ENCODE measurements at regions not wholly inside any gene's neighbourhood (a gene's known extent, or its start where the extent isn't known, plus 50 kb on each side); places are given as distances from the start of the nearest gene placed in this dataset.
"Not testable (repeated sequence)": the region's sequence is repeated elsewhere in the genome, so short reads cannot be mapped to it uniquely, and the experiment has no call there.

DNA sequence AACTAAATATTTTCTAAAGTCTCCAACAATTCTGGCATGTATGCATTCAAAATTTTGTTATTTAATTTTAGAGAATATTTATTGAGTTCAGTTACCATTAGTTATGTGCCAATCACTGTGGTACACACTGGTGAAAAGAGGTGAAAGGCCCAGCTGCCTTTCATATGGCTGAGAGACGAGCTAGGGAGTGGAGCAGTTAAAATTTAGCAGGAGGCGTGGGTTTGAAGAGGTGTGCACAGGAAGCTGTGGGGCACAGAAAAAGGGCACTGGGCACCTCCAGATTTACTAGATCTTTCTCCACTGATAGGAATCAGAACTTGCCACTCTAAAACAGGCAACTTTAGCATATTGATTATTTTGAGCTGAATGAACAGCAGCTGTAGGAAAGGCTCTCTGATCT is 347.1 kb downstream of the CD83 start:
- no peak for DNase-seq

DNA sequence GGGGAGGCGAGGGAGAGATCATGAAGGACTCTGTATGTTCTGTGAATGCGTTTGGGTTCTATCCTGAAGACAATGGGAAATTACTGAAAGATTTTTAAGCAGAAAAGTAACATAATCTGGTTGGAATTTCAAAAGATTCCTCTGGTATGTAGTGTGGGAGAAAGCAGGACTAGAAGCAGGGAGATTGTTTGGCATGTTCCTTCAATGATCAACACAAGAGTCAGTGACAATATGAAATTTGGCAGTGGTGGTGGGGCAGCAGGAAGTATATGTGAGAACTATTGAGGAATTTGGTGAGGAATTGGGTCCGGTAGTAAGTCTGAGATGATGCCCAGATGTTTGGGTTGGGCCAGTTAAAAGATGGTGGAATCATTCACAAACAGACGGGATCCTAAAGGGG is 348.7 kb downstream of the CD83 start:
- DNase-seq = no peak

DNA sequence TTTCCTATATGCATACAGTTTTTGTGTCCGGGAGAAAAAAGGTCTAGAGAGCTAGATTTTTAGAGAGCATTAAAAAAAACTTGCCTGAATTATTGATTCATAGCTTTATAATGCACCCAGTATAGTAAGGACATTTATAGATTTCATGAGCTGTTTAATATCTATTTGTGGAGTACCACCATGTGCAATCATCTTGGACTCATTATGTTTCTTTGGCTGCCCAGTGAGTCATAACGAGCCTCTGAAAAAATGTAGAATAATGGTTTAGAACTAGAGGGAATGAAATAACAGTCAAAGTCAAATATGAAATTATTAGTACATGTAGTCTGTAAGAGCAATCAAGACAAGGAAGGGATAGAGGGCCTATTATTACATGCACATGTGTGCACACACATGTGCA is 350.0 kb downstream of the CD83 start:
- no peak for DNase-seq

DNA sequence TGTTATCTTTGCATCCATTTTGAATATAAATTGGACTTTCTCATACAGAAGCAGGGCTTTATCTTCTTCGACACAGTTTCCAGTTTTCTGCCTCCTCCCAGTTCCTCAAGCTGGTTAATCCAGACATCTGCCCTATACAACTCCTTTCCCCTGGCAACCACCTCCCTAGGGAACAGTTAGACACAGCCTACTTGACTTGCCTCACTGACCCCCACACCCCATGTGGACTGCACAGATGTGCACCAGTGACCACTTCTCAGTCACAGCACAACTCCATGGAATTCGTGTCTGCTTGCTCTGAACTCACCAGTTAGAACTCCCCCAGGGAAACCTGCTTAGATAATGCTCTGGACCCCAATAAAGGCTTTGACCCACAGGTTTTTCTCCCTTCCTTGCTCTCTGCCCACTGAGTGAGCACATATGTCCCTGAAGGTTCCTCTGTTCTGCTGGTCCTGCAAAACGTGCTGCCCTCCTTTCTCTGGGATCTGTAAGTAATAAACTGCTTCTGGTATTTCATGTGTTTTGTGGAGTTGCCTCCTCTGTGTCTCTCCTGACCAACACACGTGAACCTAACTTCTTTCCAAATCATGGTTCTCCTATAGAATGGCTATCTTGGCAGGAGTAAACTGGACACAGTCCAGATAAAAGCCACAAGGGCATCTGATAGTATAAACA is 351.2 kb downstream of the CD83 start:
- DNase-seq = no peak

DNA sequence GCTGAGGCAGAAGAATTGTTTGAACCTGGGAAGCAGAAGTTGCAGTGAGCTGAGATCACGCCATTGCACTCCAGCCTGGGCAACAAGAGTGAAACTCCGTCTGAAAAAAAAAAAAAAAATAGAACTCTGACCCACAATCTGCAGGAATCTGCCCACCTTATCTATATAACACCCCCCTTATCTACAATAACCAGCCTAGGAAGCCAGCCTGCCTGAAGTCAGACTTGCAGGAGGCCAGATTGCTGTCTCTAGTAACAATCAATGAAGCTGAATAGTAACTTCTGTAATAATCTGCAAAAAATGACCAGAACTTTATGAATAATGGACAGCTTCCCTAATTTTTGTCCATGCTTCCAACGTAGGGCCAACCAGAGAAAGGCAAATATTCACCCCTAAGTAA is 352.5 kb downstream of the CD83 start:
- no peak for DNase-seq

DNA sequence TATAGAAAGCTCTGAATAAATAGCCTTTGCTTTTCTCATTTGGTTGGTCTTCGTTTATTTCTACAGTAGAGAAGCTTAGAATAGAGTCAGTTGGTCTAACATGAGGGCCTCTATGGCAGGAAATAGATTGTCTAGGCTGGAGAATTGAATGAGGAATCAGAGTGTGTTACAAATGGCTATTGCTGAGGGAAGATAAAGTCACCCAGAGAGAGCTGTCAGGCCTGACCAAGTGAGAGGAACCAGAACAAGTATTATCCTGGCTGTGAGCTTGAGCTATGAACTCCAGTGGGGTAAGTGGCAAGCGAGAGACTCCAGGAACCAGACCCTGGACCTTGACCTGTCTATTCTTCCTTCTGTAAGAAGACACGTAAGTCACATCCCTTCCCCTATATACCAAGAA is 353.1 kb downstream of the CD83 start:
- no peak for DNase-seq

DNA sequence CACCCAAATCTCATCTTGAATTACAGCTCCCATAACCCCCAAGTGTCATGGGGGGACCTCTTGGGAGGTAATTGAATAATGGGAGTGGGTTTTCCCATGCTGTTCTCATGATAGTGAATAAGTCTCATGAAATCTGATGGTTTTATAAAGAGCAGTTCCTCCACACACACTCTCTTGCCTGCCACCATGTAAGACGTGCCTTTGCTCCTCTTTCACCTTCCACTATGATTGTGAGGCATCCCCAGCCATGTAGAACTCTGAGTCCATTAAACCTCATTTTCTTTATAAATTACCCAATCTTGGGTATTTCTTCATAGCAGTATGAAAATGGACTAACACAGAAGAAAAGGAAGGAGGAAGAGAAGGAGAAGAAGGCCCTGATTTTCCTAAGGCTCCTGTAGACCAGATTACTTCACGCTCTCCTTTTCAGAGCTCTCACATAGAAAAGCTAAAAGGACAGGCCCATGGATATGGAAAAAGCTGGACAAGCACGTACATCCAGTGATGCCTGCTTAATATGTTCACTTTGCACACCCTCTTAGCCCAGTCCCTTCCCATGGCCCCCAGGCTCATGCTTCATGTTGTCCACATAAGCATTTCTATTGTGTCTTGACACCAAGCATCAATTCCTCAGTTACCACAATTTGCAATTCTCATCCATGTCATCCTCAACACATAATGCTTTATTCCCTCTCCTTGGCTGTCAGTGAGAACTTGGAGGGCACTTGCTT is 354.8 kb downstream of the CD83 start:
- DNase-seq = no peak

DNA sequence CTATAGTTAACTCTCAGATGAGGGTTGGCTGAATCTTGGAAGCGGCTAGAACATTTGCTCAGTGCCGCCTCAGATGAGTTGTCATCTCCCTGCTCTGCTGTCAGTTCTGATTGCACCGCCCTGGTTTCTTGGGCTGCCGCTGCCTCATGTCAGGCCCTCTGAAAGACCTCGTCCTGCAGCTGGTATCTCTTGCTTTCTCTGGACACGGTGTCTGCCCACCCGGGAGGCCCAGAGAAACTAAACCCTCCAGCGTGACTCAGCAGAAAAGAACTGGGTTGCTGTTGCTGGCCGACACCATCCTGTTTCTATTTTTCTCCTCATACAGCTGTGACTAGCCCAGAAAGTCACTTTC is 355.4 kb downstream of the CD83 start:
- DNase-seq = no peak

DNA sequence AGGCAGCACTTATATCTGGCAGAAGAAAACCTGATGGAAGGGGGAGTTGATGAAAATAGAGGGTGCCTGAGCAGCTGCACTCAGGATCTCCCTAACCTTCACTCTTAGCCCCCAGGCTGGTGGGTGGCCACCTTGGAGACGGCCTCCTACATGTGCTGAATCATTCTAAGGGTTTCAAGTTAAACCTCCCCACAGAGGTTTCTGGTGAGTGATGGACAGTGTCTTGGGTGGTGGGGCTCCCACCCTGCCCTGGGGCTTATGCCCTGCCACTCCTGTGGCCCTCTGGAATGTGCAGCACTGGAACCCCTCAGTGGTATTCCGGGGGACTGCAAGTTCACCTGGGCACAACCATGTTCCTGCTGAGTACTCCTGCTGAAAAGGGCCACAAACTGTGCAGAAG is 357.2 kb downstream of the CD83 start:
- no peak for DNase-seq

DNA sequence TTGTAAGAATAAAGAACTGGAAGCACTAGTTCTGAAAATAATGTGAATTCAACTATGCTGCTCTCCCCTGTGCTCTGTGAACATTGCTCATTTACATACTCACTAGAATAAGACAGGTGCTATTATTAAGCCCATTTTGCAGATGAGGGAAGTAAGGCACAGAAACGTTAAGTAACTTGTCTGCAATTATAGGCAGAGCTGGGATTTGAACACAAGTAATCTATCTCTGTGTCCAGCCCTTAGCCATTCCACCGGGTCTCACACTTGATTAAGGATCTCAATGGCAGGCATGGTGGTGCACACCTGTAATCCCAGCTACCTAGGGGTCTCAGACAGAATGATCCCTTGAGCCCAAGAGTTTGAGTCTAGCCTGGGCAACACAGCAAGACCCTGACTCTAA is 357.7 kb downstream of the CD83 start:
- DNase-seq = no peak

DNA sequence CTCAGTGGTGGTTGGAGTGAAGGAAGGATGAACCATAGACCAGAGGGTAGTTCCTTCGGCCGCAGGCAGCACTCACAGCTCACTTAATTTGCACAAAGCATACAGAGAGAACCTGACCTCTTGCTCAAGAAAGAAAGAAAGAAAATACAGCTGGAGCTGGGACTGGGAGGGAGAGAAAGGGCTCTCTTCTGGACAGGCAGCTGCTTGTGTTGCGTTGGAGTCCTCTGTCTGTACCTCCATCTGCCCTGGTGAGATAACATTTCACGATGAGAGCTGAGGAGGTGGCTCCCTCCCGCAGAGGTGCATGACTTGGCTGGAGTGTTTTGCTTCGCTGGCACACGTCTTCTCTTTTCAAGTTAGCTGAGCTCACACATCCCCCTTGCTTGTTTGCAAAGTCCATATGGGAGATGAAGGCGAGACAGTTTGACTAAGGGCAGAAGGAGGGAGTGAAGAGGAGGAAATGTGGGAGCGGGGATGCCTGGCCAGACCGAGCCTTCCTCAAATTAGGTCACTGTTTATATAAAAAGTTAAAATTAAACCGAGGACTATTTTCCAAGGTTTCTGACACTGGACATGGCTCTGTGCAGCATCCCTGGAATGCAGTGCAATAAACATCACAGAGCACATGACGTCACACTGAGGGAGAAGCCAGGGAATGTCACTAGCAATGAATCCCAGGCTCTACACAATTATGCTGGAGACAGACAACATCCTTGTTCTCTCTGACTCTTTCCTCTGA is 359.4 kb downstream of the CD83 start:
- no peak for DNase-seq

DNA sequence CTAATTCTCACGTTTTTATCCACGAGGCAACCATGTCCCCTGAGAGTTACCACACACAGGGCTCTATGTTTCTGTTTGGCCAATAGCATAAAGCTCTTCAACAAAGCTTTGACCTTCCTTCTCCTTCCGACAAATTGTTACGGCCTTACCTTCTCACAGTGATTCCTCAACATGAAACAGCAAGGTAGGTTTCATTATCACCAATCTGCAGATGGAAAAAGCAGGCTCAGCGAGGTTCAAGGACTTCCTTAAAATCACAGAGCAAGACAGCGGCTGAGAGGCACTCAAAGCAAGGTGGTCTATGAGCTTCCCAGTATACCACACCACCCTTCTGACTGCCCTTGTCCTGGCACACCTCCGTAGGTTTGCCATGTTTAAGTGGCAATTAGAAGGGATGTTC is 360.0 kb downstream of the CD83 start:
- no peak for DNase-seq

DNA sequence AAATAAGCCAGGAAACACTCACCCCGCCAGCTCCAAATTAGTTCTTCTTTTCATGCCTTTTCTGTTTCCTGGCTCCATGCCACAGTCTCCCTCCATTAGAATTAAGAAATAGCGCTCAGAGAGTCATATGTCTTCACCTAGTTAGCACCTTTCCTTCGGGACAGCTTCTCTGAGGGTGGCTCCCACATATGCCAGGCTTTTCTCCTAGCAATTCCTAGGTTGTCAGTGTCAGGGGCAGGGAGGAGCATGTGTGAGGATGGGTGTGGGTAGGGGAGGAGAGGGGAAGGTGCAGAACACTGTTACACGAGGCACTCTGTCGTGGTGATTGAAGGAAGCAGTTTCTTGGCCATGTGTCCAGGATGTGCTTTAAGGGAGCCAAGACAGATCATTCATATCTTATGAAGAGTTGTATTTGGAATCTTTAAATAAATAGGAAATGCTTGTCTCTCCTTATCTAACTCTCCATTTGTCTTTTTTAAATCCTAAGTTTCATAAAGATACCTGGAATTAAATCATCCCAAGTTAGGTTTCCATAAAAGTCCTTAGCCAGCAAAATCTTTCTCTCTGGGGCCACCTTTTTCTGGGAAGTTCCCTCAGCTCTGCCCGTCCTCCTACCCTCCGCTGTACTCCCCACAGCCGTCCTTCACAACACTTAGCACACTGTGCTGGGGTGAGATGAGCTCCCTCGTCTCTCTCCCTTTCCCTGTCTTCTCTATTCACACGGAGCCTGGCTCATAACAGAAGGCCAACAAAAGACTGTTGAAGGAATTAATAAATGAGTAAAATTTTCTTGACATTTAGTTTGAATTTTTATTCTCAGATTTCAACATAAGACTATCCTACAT is 361.0 kb downstream of the CD83 start:
- no peak for DNase-seq

DNA sequence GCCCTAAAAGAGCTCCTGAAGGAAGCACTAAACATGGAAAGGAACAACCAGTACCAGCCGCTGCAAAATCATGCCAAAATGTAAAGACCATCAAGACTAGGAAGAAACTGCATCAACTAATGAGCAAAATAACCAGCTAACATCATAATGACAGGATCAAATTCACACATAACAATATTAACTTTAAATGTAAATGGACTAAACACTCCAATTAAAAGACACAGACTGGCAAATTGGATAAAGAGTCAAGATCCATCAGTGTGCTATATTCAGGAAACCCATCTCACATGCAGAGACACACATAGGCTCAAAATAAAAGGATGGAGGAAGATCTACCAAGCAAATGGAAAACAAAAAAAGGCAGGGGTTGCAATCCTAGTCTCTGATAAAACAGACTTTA is 364.4 kb downstream of the CD83 start:
- not testable (repeated sequence) for DNase-seq

DNA sequence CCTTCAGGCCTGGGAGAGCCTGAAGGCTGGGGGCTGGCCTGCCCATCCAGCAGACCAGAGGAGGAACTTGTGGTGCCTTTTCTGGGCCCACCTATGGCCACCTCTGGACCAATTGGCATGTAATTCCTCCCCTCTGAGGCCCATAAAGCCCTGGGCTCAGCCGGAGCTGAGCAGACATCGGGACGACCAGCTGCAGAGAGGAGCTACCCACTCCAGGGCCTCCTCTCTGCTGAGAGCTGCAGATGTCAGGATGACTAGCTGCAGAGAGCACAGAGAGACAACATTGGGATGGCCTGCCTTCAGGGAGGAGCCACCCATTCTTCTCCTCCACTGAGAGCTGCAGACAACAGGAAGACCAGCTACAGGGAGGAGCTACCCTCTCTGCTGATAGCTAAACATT is 370.1 kb downstream of the CD83 start:
- DNase-seq = no peak

DNA sequence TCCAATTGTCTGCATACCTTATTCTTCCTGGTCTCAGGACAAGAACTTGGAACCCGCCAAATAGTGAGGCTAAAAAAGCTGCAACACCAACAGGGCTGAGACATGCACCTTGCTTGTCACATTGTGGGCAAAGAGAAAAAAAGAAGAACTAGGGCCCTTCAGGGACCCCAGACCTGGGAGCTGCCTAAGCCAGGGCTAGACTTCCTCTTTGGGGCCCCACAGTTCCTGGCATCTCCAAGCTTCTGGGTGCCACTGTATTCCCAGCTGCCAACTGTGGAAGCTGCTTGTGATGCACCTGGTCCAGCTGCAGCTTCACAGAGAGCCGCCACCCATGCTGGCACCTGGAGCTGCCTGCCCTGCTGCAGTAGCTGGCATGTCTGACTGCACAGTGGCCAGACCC is 370.6 kb downstream of the CD83 start:
- no peak for DNase-seq

DNA sequence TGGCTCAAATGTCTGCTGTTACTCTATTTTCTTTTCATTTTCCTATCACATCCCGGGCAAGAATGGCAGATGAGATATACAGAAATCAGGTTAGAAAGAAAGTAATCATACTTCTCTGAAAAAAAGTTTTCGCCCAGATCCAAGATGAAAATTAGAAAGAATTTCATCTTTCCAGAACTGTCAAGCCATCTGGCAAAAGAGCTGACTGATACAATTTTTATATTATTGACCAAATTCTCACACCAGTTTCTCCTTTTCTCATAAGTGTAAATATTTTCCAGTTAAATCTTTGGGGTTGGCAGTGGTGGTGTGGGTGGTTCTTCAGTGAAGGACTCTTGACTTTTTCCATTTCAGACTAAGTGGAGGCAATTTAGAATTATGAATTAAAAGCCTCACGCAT is 371.9 kb downstream of the CD83 start:
- no peak for DNase-seq

DNA sequence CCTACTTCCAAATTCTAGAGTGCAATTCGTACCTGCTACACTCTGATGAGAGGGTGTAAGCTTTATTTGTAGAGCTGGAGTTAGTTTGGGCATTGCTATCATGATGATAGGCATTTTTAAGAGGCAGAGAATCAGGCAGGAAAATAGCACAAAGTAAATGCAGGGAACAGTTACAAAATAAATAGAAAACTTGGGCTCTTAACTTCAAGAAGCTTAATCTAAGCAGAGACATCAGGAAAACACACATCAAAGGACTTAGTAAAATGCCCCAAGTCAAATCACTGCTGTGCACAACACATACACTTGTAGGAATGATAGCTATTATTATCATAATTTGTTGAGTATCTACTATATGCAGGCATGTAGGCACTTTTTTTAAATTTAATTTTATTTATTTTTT is 381.2 kb downstream of the CD83 start:
- DNase-seq = no peak

DNA sequence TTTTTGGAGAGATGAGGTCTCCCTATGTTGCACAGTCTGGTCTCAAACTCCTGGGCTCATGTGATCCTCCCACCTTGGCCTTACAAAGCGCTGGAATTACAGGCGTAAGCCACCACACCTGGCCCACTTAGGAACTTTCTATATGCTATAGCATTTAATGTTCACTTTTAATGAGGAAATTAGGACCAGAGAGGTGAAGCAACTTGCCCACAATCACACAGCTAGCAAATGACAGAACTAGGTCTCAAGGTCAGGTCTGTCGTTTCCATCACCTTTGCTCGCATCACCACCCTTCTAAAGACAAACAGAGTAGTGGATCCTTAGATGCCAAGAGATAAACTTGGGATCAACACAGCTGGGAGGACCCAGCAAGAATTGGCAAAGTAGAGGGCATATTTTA is 381.7 kb downstream of the CD83 start:
- DNase-seq = no peak

DNA sequence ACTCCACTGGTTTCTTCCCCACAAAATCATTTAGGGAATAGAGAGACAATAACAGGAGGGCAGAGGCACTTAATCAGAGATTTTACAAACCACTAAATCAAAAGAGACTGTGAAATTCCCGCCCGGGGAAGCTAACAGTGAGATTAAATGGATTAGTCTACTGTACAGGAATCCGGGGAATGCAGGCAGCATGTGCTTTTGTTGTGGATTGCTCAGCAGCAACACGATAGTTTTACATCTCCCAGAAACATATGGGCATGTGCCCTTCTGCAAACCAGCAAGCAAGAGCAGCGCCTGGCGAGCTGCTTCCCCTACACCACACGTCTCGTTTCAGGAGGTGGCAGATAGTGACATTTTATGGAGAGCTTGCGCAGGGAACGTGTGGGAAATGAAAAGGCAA is 382.3 kb downstream of the CD83 start:
- DNase-seq = no peak

DNA sequence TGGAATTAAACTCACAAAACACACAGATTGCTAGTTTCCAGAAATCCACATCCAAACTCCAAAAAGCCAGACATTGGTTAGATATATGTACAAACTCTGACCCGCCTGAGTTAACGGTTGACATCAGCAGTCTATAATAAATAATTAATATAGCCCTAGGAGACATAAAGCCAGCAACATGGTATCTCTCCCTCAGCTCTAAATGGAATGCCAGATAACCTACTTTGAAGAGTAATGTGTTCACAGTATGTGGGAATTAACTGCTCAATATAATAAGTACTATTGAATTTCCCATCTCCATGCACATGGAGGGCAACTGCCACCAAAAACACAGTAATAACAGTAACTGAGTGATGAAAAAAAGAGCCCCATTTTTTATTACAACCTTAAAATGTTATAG is 383.2 kb downstream of the CD83 start:
- DNase-seq = no peak

DNA sequence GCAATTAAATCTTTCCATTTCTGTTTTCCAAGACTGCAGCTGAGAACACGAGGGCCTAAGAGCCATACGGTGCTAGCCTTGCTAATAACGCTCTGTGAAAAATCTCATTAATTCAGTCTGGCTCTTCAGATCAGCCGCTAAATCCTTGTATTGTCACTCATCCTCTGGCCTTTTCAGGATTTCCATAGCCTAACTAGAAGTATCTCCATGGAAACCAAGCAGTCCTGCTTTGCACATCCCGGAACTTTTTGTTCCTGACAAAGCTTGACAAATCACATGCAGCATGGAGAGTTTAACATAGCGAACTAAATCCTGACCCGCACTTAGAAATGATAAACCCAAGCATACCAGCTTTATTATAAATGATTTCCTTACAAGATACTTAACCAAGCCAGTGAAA is 383.7 kb downstream of the CD83 start:
- no peak for DNase-seq

DNA sequence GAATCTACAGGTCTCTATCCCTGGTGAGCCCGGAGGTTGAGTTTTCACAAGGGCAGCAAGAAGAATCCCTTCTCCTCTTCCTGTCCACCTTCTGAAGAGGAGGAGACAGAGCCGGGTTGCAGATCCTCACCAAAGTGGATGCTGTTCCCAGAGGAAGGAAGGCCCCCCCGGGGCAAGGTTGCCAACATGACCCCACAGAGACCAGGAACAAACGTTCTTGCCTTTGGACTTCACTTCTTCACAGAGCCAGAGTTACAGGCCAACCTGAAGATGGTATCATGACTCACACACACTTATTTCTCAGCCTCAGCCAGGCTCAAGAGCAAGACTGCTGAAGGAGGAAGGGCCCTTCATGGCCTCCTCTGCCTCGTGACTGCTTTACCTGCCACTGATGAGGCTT is 384.3 kb downstream of the CD83 start:
- no peak for DNase-seq

DNA sequence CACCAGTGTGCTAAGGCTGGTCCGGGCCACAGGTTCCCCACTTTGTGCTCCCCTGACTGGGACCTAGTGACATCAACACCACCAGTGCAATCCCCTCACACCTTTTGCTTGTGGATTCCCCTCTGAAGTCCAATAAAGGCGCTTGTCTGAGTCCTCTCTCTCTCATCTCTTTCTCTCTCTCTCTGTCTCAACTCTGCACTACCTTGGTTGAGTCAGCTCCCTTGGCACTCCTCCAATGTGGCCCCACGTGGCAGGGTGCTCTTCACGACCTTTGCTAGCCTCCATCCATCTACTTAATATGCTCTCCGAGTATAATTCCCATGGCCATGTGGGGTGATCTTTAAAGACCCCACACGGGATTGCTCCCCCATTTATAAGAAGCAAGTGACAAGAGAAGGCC is 385.0 kb downstream of the CD83 start:
- no peak for DNase-seq

All from stimulated activated CD4-positive, alpha-beta T cell treated with anti-CD3 and anti-CD28 coated beads, Interleukin-4, amount 100 ng/mL, for 24 hours (primary cell).